H1 (cell line): ENCODE measurements at regions not wholly inside any gene's neighbourhood (a gene's known extent, or its start where the extent isn't known, plus 50 kb on each side); places are given as distances from the start of the nearest gene placed in this dataset.

Experiments used
- CTCF ChIA-PET: fragments of 300-600 bp; sonication (Branson Sonifier 250); formaldehyde crosslinking; loops from one replicate; lab custom pipeline; 2021; ENCODE audit not compliant: partially characterized antibody; lab: Charles Lee
- POLR2A ChIA-PET: fragments of 300-600 bp; sonication (Branson Sonifier 250); formaldehyde crosslinking; loops from one replicate; lab custom pipeline; 2021; ENCODE audit warnings: inconsistent platforms; ENCODE audit not compliant: partially characterized antibody; lab: Charles Lee
- DNase-seq, 2 experiments: peaks; one replicate each; pipeline versions ENCODE4 v3.0.0 to v3.0.0-alpha.2; 2010 to 2022; ENCODE audit warnings: low spot score in 2 of 2, low read depth in 1 of 2, mixed read lengths in 1 of 2
- FAIRE-seq: peaks from 2 replicates; lab custom pipeline; 2011; peaks lifted over from hg19 to GRCh38; lab: Jason Lieb, UNC
- H2AFZ ChIP-seq: 2 replicates; pipeline ENCODE4 v1.8.1; 2012; ENCODE audit warnings: low read length, inconsistent platforms
- H2AK5ac ChIP-seq: 2 replicates; pipeline ENCODE4 v1.6.1; 2013; ENCODE audit warnings: low read depth, low read length
- H2BK120ac ChIP-seq: replicated peaks from 2 replicates; pipeline ENCODE3; 2013; ENCODE audit warnings: low read depth, low read length, inconsistent platforms
- H2BK12ac ChIP-seq: 2 replicates; pipeline ENCODE4 v1.6.1; 2013; ENCODE audit warnings: low read depth, low read length
- H2BK15ac ChIP-seq: 2 replicates; pipeline ENCODE4 v1.6.1; 2013; ENCODE audit warnings: low read length
- H2BK20ac ChIP-seq: 2 replicates; pipeline ENCODE4 v1.6.1; 2013; ENCODE audit warnings: low read length
- H2BK5ac ChIP-seq: 2 replicates; pipeline ENCODE4 v1.6.1; 2013; ENCODE audit warnings: low read depth, low read length
- H3K14ac ChIP-seq: 2 replicates; pipeline ENCODE4 v1.6.1; 2013; ENCODE audit warnings: inconsistent platforms; ENCODE audit not compliant: insufficient read length
- H3K18ac ChIP-seq: 2 replicates; pipeline ENCODE4 v1.6.1; 2013; ENCODE audit warnings: low read length; ENCODE audit errors: extremely low read depth
- H3K23ac ChIP-seq: 2 replicates; pipeline ENCODE4 v1.6.1; 2013; ENCODE audit warnings: inconsistent platforms; ENCODE audit not compliant: insufficient read length
- H3K23me2 ChIP-seq: 2 replicates; pipeline ENCODE4 v1.6.1; 2013; ENCODE audit warnings: low read depth, low read length
- H3K27ac ChIP-seq: 2 replicates; pipeline ENCODE4 v1.6.1; 2011; ENCODE audit warnings: low read depth, low read length, inconsistent platforms
- H3K27me3 ChIP-seq, 4 experiments: replicated peaks in 1 of 4; 1 replicate in 1 of 4; 2 replicates in 3 of 4; pipeline versions ENCODE4 v1.6.1 to v1.8.1; 2011 to 2013; ENCODE audit warnings: low read length in 3 of 4, mild to moderate bottlenecking in 3 of 4, inconsistent platforms in 2 of 4, mixed read lengths in 2 of 4, moderate library complexity in 1 of 4; ENCODE audit not compliant: control insufficient read depth in 3 of 4, insufficient read depth in 3 of 4; ENCODE audit errors: extremely low read depth in 1 of 4
- H3K36me3 ChIP-seq, 4 experiments: 2 replicates each; pipeline versions ENCODE4 v1.6.1 to v1.8.1; 2011 to 2013; ENCODE audit warnings: mild to moderate bottlenecking in 4 of 4, low read length in 3 of 4, moderate library complexity in 2 of 4, control low read depth in 1 of 4, inconsistent platforms in 1 of 4; ENCODE audit not compliant: insufficient read depth in 4 of 4, control insufficient read depth in 2 of 4
- H3K4ac ChIP-seq: replicated peaks from 2 replicates; pipeline ENCODE3; 2013; ENCODE audit warnings: low read length, low read depth, mixed read lengths, inconsistent platforms; ENCODE audit not compliant: insufficient read length
- H3K4me1 ChIP-seq, 4 experiments: replicated peaks in 1 of 4; 1 replicate in 1 of 4; 2 replicates in 3 of 4; pipeline versions ENCODE4 v1.6.1 to v1.8.1; 2011 to 2013; ENCODE audit warnings: low read length in 3 of 4, inconsistent platforms in 2 of 4, mixed read lengths in 1 of 4; ENCODE audit not compliant: insufficient read depth in 4 of 4, control insufficient read depth in 3 of 4
- H3K4me2 ChIP-seq, 2 experiments: 2 replicates each; pipeline versions ENCODE4 v1.6.1 to v1.8.1; 2011 to 2013; ENCODE audit warnings: low read depth in 2 of 2, low read length in 2 of 2, control low read depth in 1 of 2, inconsistent platforms in 1 of 2, mild to moderate bottlenecking in 1 of 2; ENCODE audit not compliant: insufficient read depth in 1 of 2
- H3K4me3 ChIP-seq, 4 experiments: fragments of 200-600, 300-600 bp in 1 of 4; sonication (generic), shearing (Covaris generic), sonication (Bioruptor Twin) in 1 of 4; 2 replicates each; pipeline versions ENCODE4 v1.5.1 to v1.8.1; 2011 to 2016; ENCODE audit warnings: low read length in 4 of 4, low read depth in 3 of 4, control low read depth in 2 of 4, inconsistent platforms in 2 of 4, mild to moderate bottlenecking in 2 of 4, mixed read lengths in 1 of 4, moderate library complexity in 1 of 4; ENCODE audit not compliant: insufficient read depth in 2 of 4; ENCODE audit errors: extremely low read depth in 1 of 4
- H3K56ac ChIP-seq: replicated peaks from 2 replicates; pipeline ENCODE3; 2013; ENCODE audit warnings: low read depth, mild to moderate bottlenecking, mixed read lengths, low read length, inconsistent platforms; ENCODE audit not compliant: insufficient read length
- H3K79me1 ChIP-seq: 2 replicates; pipeline ENCODE4 v1.6.1; 2013; ENCODE audit warnings: low read depth, low read length, control low read depth
- H3K79me2 ChIP-seq, 2 experiments: 2 replicates each; pipeline versions ENCODE4 v1.6.1 to v1.8.1; 2012 to 2013; ENCODE audit warnings: low read length in 2 of 2, mild to moderate bottlenecking in 2 of 2, inconsistent platforms in 1 of 2; ENCODE audit not compliant: insufficient read depth in 2 of 2, control insufficient read depth in 1 of 2
- H3K9ac ChIP-seq, 4 experiments: replicated peaks in 1 of 4; 1 replicate in 1 of 4; 2 replicates in 3 of 4; pipeline versions ENCODE4 v1.6.1 to v1.8.1; 2011 to 2013; ENCODE audit warnings: low read depth in 3 of 4, low read length in 3 of 4, control low read depth in 2 of 4, mild to moderate bottlenecking in 2 of 4, moderate library complexity in 2 of 4, inconsistent platforms in 1 of 4; ENCODE audit errors: extremely low read depth in 1 of 4
- H3K9me3 ChIP-seq, 2 experiments: 2 replicates each; pipeline versions ENCODE4 v1.6.1 to v1.8.1; 2012 to 2013; ENCODE audit warnings: mild to moderate bottlenecking in 2 of 2, moderate library complexity in 2 of 2, control low read depth in 1 of 2, inconsistent platforms in 1 of 2, low read depth in 1 of 2, low read length in 1 of 2, mixed read lengths in 1 of 2; ENCODE audit not compliant: insufficient read depth in 2 of 2
- H4K20me1 ChIP-seq, 2 experiments: replicated peaks in 1 of 2; 2 replicates each; pipeline versions ENCODE3 to v1.8.1; 2011 to 2013; ENCODE audit warnings: inconsistent platforms in 2 of 2, low read length in 2 of 2, mild to moderate bottlenecking in 1 of 2; ENCODE audit not compliant: insufficient read depth in 2 of 2, control insufficient read depth in 1 of 2
- H4K5ac ChIP-seq: 2 replicates; pipeline ENCODE4 v1.6.1; 2013; ENCODE audit warnings: low read length, low read depth, mixed read lengths, inconsistent platforms; ENCODE audit not compliant: insufficient read length
- H4K8ac ChIP-seq: 2 replicates; pipeline ENCODE4 v1.8.0; 2013; ENCODE audit warnings: mild to moderate bottlenecking, moderate library complexity, low read length, inconsistent platforms; ENCODE audit not compliant: insufficient read depth; ENCODE audit errors: extremely low read depth
- H4K91ac ChIP-seq: replicated peaks from 2 replicates; pipeline ENCODE3; 2013; ENCODE audit warnings: low read length, mixed read lengths, inconsistent platforms; ENCODE audit not compliant: insufficient read length
- WGBS, 2 experiments: shearing (Covaris generic) in 1 of 2; methylation state at CpG; one replicate each; pipeline versions ENCODE4 v1.1.6 to v1.1.7; 2013 to 2015; ENCODE audit warnings: low lambda C conversion rate in 2 of 2, mixed read lengths in 2 of 2, inconsistent platforms in 1 of 2, low coverage in 1 of 2, missing lambda C conversion rate in 1 of 2; ENCODE audit not compliant: insufficient replicate concordance in 2 of 2, insufficient coverage in 1 of 2, insufficient read length in 1 of 2; ENCODE audit errors: extremely low coverage in 1 of 2, missing lambda C conversion rate in 1 of 2; 5-methylcytosine and 5-hydroxymethylcytosine counted together

DNA sequence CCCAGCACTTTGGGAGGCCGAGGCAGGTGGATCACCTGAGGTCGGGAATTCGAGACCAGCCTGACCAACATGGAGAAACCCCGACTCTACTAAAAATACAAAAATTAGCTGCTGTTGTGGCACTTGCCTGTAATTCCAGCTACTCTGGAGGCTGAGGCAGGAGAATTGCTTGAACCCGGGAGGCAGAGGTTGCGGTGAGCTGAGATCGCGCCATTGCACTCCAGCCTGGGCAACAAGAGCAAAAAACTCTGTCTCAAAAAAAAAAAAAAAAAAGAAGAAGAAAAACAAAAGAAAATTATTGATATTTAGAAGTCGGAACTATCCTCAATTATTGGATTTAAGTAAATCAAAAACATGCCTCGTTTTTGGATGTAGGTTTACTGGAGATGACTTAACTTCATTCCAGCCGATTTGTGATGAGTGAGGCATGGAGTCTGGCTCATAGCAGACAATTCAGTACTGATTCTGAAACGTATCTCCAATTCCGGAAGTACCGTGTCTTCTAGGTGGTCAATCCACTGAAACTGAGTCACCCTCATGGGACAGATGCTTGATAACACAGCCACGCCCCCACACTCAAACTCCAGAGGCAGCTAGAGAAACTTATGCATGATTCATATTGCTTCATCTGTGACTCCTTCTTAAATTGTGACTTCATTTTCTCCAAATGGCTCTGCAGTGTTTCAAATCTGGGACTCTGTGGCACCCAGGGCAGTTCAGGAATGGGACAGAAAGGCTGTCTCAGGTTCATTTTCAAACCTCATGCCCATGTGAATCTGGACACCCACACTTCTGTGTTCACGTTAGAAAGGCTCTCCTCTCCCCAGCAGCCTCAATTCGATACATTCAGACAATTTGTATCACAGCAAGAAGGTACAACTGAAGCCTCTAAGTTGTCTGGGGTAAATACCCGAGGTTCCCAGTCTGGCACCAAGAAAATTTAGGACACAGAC is 110.4 kb upstream of the ARMC2 start:
- Histone ChIP-seq H4K20me1 (no peaks in the 10 kb centered on the region), H3K27ac (no peak overlapping the region), H3K18ac (no peak overlapping the region), H3K79me1 (no peaks in the 10 kb centered on the region; the same call in 1 of the 2 replicates), H2AFZ (no peak overlapping the region), H3K27me3 (peaks cover 0 to 3% (median 2%) of the 10 kb centered on the region in 4 experiments; a peak in 3 of 7 replicates), H3K23me2 (no peaks in the 10 kb centered on the region; the same call in 1 of the 2 replicates), H3K9ac (no peak overlapping the region), H3K56ac (no peak overlapping the region), H3K4me2 (no peak overlapping the region), H4K5ac (no peak overlapping the region), H2BK15ac (no peak overlapping the region), H3K9me3 (no peaks in the 10 kb centered on the region), H3K4ac (no peak overlapping the region), H3K79me2 (no peaks in the 10 kb centered on the region), H3K23ac (no peak overlapping the region), H4K8ac (no peak overlapping the region), H2AK5ac (no peak overlapping the region), H2BK120ac (no peak overlapping the region), H3K14ac (no peak overlapping the region), H2BK5ac (no peak overlapping the region), H2BK12ac (no peak overlapping the region), H3K36me3 (no peaks in the 10 kb centered on the region), H3K4me3 (no peak overlapping the region), H4K91ac (no peak overlapping the region), H2BK20ac (no peak overlapping the region), H3K4me1 (peaks cover 1 to 6% (median 4%) of the 10 kb centered on the region in 4 experiments; a peak in 4 of 7 replicates)
- ChIA-PET POLR2A (no interaction called here), CTCF (interaction anchor here (1.3 kb wide), 1 partner anchor 12 kb away, joined by 3 read pairs; no protein-coding TSS in a partner anchor)
- 93% methylated on average over 15 of the region's 18 CpGs; no CpG with 5 or more reads in 1 of the 2 experiments for WGBS, 2 experiments
- DNase-seq (no peak), FAIRE-seq (no peak)
